ENCODE measurements at regions not wholly inside any gene's neighbourhood (a gene's known extent, or its start where the extent isn't known, plus 50 kb on each side); places are given as distances from the start of the nearest gene placed in this dataset.
"Not testable (repeated sequence)": the region's sequence is repeated elsewhere in the genome, so short reads cannot be mapped to it uniquely, and the experiment has no call there.

GRCh38 chr11:43034341-43034740 is 277.5 kb upstream of the API5 start:
- DNase-seq, result no peak

- DNase-seq, result no peak
Observed at GRCh38 chr11:43035086-43035485, 276.7 kb upstream of the API5 start.

- no peak for DNase-seq
Observed at GRCh38 chr11:43053638-43054412, 258.0 kb upstream of the API5 start.

GRCh38 chr11:43067681-43068080 is 244.1 kb upstream of the API5 start:
- DNase-seq, result no peak

- DNase-seq, result no peak
Observed at GRCh38 chr11:43071338-43071737, 240.5 kb upstream of the API5 start.

- DNase-seq, result no peak
Observed at GRCh38 chr11:43072096-43072495, 239.7 kb upstream of the API5 start.

- no peak for DNase-seq
Observed at GRCh38 chr11:43072911-43073310, 238.9 kb upstream of the API5 start.

- DNase-seq, result no peak
Observed at GRCh38 chr11:43074810-43075209, 237.0 kb upstream of the API5 start.

- DNase-seq, result no peak
Observed at GRCh38 chr11:43101113-43101512, 210.7 kb upstream of the API5 start.

GRCh38 chr11:43116071-43116470 is 195.7 kb upstream of the API5 start:
- DNase-seq, result no peak

GRCh38 chr11:43119275-43119970 is 192.4 kb upstream of the API5 start:
- DNase-seq, result peak; percentile 48

- no peak for DNase-seq
Observed at GRCh38 chr11:43122546-43122945, 189.2 kb upstream of the API5 start.

GRCh38 chr11:43123443-43123842 is 188.4 kb upstream of the API5 start:
- DNase-seq, result no peak

GRCh38 chr11:43124272-43124935 is 187.4 kb upstream of the API5 start:
- no peak for DNase-seq

- no peak for DNase-seq
Observed at GRCh38 chr11:43129329-43129728, 182.5 kb upstream of the API5 start.

GRCh38 chr11:43130616-43131015 is 181.2 kb upstream of the API5 start:
- peak; percentile 1 for DNase-seq

GRCh38 chr11:43135966-43136534 is 175.7 kb upstream of the API5 start:
- DNase-seq, result no peak

- no peak for DNase-seq
Observed at GRCh38 chr11:43138621-43139140, 173.1 kb upstream of the API5 start.

GRCh38 chr11:43145653-43146052 is 166.1 kb upstream of the API5 start:
- no peak for DNase-seq

- no peak for DNase-seq
Observed at GRCh38 chr11:43150697-43151096, 161.1 kb upstream of the API5 start.

- DNase-seq, result no peak
Observed at GRCh38 chr11:43164831-43165230, 147.0 kb upstream of the API5 start.

GRCh38 chr11:43165393-43165792 is 146.4 kb upstream of the API5 start:
- DNase-seq, result peak; percentile 22

- DNase-seq, result not testable (repeated sequence)
Observed at GRCh38 chr11:43168241-43168640, 143.6 kb upstream of the API5 start.
